Stimulated activated CD4-positive, alpha-beta T cell treated with anti-CD3 and anti-CD28 coated beads, Interleukin-15, amount 100 ng/mL, for 24 hours (primary cell): ENCODE measurements at regions not wholly inside any gene's neighbourhood (a gene's known extent, or its start where the extent isn't known, plus 50 kb on each side); places are given as distances from the start of the nearest gene placed in this dataset.

ENCODE experiments used
- DNase-seq: peaks from one replicate; pipeline ENCODE4 v3.0.0-alpha.2; 2020

GRCh38 chr2:151078889-151079288, 182.8 kb downstream of the RBM43 start:
- DNase-seq = no peak

DNA sequence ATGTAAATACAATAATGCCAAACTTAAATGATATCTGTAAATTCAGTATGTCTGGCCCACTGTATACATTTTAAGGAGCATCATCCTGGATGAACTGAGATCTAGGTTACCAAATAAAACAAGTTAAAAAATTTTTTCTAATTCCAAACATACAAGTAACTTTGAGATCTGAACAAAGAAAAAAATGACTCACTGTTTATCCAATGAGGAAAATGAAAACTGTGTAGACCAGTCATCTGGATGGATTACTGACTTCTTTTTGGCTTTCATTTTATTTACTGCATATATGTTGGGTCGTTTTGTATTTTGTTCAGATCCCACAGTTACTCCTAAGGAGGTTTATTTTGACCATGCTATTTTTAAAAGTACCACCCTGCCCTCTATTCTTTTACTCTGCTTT, 189.8 kb downstream of the RBM43 start:
- no peak for DNase-seq

GRCh38 chr2:151071382-151071781, 190.3 kb downstream of the RBM43 start:
- no peak for DNase-seq

- no peak for DNase-seq
These were observed 191.4 kb downstream of the RBM43 start for GRCh38 chr2:151070253-151070652.

- no peak for DNase-seq
These were observed 193.8 kb downstream of the RBM43 start for GRCh38 chr2:151067658-151068369.

DNA sequence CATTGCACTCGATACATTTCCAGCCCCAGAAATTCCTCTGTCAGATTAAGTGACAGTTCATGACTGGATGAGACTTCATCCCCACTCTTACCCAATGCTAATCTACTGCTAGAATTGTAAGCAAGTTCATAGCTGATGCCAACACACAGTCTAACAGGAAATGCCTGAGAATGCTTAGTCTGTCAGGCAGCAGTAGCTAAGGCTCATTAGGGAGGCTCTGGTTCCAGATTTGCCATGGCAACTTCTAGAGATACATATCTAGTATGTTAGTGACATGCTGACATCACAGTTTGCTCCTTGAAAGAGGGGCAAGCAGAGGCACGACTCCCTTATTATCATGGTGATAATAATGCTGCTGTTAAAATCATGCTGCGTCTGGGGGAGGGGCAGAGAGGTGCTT, 198.4 kb downstream of the RBM43 start:
- DNase-seq = no peak

DNA sequence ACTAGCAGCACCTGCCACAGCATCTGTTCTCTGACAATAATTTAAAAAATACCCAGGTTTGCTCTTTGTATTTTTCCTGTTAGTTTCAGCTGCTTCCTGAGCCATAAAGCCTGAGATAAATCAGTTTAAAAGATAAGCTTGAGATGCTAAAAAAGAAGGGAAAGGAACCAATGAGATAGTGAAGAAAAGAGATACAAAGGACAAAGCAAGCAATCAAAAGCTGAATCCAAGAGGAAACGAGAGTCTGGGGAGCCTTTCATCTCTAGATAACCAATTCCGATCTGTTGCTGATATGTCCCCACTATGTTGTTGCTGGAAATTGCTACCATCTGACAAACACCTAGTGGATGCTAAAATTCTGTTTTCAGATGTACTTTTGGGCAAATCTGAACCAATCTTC, 201.4 kb downstream of the RBM43 start:
- DNase-seq = no peak

- no peak for DNase-seq
These were observed 204.8 kb downstream of the RBM43 start for GRCh38 chr2:151056870-151057269.

DNA sequence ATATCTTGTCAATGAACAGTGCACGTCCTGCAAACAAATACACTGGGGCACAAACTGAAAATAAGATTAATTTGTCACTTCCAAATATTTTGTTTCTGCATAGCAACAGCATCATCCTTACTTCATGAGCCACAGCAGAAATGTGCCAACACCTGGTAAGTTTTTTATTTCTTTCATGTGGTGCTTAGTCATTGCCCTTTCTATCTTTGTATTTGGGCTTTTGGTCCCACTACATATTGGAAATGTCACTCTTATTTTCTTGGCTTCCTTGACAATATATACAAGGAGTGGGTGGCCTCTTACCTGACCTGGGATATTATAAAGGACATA, 208.0 kb downstream of the RBM43 start:
- DNase-seq = no peak

- DNase-seq = no peak
These were observed 208.6 kb downstream of the RBM43 start for GRCh38 chr2:151052850-151053660.

- DNase-seq = peak; percentile 23
These were observed 210.0 kb downstream of the RBM43 start for GRCh38 chr2:151051574-151052220.

- DNase-seq = no peak
These were observed 211.9 kb downstream of the RBM43 start for GRCh38 chr2:151049746-151050145.

- DNase-seq = no peak
These were observed 213.2 kb downstream of the RBM43 start for GRCh38 chr2:151048331-151049054.

DNA sequence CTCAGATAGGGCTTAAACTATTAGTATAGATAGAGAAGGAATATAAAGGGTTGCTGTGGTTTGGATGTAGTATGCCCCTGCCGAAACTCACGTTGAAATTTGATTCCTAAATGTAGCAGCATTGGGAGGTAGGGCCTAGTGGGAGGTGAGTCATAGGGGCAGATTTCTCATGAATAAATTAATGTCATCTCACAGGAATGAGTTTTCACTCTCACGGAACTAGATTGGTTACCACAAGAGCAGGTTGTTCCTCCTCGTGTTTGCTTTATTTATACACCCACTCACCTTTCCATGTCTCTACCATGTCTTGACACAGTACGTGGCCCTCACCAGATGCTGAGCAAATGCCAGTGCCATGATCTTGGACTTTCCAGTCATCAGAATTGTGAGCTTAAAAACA, 218.2 kb downstream of the RBM43 start:
- DNase-seq = no peak

- no peak for DNase-seq
These were observed 218.7 kb downstream of the RBM43 start for GRCh38 chr2:151042964-151043363.

GRCh38 chr2:151040039-151040438, 221.6 kb downstream of the RBM43 start:
- DNase-seq = no peak

GRCh38 chr2:151038516-151038915, 223.1 kb downstream of the RBM43 start:
- no peak for DNase-seq

DNA sequence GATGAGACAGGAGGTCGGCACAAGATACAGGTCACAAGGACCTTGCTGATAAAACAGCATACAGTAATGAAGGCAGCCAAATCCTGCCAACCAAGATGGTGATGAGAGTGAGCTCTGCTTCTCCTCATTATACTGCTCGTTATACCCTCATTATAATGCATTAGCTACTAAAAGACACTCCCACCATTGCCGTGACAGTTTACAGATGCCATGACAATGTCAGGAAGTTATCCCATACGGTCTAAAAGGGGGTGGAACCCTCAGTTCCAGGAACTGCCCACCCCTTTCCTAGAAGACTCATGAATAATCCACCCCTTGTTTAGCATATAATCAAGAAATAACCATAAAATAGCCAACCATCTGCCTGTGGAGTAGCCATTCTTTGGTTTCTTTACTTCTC, 224.2 kb downstream of the RBM43 start:
- no peak for DNase-seq

GRCh38 chr2:151033271-151034248, 228.1 kb downstream of the RBM43 start:
- DNase-seq = no peak

GRCh38 chr2:151032741-151033191, 228.9 kb downstream of the RBM43 start:
- no peak for DNase-seq

DNA sequence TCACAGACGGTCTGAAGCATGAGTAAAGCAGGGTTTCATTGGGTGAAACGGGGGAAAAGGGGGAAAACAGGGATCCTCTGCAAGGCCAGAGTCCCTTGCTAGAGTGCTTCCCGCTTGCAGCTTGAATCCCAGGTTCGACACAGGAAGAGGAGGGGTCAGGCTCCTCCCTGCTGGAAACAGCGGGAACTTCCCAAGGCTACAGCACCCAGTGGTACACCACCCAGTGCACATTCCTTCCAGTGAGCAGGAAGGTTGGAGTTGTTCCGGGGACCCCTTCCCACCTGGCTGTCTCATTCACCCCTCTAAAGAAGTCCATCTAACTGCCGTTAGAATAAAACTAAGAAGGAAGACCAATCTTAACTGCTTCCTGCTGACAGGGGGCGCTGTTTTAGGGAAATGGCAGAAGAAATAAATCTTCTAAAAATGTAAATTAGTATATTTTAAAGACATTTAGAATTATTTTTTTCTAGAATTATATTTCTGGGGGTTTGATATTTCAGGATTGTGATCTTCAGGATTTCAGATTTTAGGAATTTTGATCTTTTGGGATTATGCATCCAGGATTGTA, 230.9 kb downstream of the RBM43 start:
- peak; percentile 19 for DNase-seq
